Heart left ventricle (tissue), 16 donors: ENCODE measurements at regions not wholly inside any gene's neighbourhood (a gene's known extent, or its start where the extent isn't known, plus 50 kb on each side); places are given as distances from the start of the nearest gene placed in this dataset.

Source experiments
- ATAC-seq, 4 donors: fragments of 200-7000 bp; cut with Tn5 transposase; one replicate each; pipeline ENCODE4 v1.9.1; 2020 to 2022; ENCODE audit warnings: moderate library complexity in 4 of 4, mild to moderate bottlenecking in 3 of 4, moderate number of reproducible peaks in 1 of 4
- DNase-seq, 5 donors: peaks; one replicate each; pipeline ENCODE4 v3.0.0-alpha.2; 2020
- H3K27ac ChIP-seq, 12 donors: fragments of 200-600 bp; sonication (generic) in 4 of 12; one replicate each; pipeline versions ENCODE4 v1.5.0 to v1.8.0; 2016 to 2022; ENCODE audit warnings: mild to moderate bottlenecking in 2 of 12
- H3K27me3 ChIP-seq, 9 donors: fragments of 200-600 bp; sonication (generic) in 2 of 9; one replicate each; pipeline versions ENCODE4 v1.5.1 to v1.8.0; 2016 to 2022; ENCODE audit warnings: mild to moderate bottlenecking in 3 of 9
- H3K36me3 ChIP-seq, 9 donors: fragments of 200-600 bp; sonication (generic) in 2 of 9; one replicate each; pipeline versions ENCODE4 v1.5.0 to v1.8.0; 2018 to 2022; ENCODE audit warnings: mild to moderate bottlenecking in 2 of 9
- H3K4me1 ChIP-seq, 12 donors: fragments of 200-600 bp; sonication (generic) in 4 of 12; one replicate each; pipeline versions ENCODE4 v1.5.0 to v1.8.0; 2016 to 2022; ENCODE audit warnings: mild to moderate bottlenecking in 3 of 12
- H3K4me3 ChIP-seq, 12 donors: fragments of 200-600 bp; sonication (generic) in 4 of 12; one replicate each; pipeline versions ENCODE4 v1.5.0 to v1.8.0; 2017 to 2022; ENCODE audit warnings: mild to moderate bottlenecking in 9 of 12, moderate library complexity in 4 of 12
- H3K9me3 ChIP-seq, 12 donors: fragments of 200-600 bp; sonication (generic) in 4 of 12; one replicate each; pipeline versions ENCODE4 v1.5.0 to v1.8.0; 2016 to 2022; ENCODE audit warnings: mild to moderate bottlenecking in 1 of 12
- POLR2A ChIP-seq, 2 donors: fragments of 450-650 bp; IDR thresholded peaks; one replicate each; pipeline ENCODE4 v1.6.1; 2017; ENCODE audit warnings: antibody characterized with exemption in 2 of 2, mild to moderate bottlenecking in 2 of 2, moderate library complexity in 2 of 2
- WGBS, 4 donors: extraction: QIAGEN DNeasy Blood & Tissue Kit in 2 of 4; methylation state at CpG; one replicate each; pipeline versions ENCODE4 v1.1.5 to v1.1.7; 2013 to 2018; 5-methylcytosine and 5-hydroxymethylcytosine counted together
- intact Hi-C, 10 donors: fragments of 100-400 bp; cut with DNase I; formaldehyde crosslinking; loops; one replicate each; pipeline versions ENCODE4 v1.11.1 to v1.14.2; 2022
- TF ChIP-seq, protein P1 (sequence below), 12 donors: fragments of 200-600 bp; sonication (generic) in 4 of 12; IDR thresholded peaks; one replicate each; pipeline versions ENCODE4 v1.5.0 to v1.8.0; 2018 to 2022; ENCODE audit warnings: antibody characterized with exemption in 12 of 12, mild to moderate bottlenecking in 5 of 12
- donor health status: ischemic (EF 13 %, LVEDD 7.1; RV severe dilation, severe dysfunction).
- donor health status: healthy with polysubstance abuse.
- donor health status: DM: no; HTN: yes; CAD: no.
- donor health status: DM: no; HTN: no; CAD: no.
- donor health status: ischemic (EF 25% LVEDD 6.9; RV normal size, moderate dysfunction).
- donor health status: ischemic (EF 25% LVEDD 5.7; RV mildly dilated, moderate dysfunction).
- donor health status: healthy.
- donor health status: DM: yes; HTN: yes; CAD: no.
- donor health status: ischemic (EF 35%, LVEDD 5.7; RV mildly dilated, moderate dysfunction).
- donor health status: nonischemic (EF 11% LVEDD 7.7; RV severe dilation, severe dysfunction).
- donor health status: DM: yes; HTN: yes; CAD: no.
- donor health status: PGD.
- donor health status: ischemic (EF 29% LVEDD 5.4; RV normal size, mild dysfunction).
- donor health status: nonischemic (EF 23%, LVEDD 6.1; RV moderate dilation, normal function).

DNA sequence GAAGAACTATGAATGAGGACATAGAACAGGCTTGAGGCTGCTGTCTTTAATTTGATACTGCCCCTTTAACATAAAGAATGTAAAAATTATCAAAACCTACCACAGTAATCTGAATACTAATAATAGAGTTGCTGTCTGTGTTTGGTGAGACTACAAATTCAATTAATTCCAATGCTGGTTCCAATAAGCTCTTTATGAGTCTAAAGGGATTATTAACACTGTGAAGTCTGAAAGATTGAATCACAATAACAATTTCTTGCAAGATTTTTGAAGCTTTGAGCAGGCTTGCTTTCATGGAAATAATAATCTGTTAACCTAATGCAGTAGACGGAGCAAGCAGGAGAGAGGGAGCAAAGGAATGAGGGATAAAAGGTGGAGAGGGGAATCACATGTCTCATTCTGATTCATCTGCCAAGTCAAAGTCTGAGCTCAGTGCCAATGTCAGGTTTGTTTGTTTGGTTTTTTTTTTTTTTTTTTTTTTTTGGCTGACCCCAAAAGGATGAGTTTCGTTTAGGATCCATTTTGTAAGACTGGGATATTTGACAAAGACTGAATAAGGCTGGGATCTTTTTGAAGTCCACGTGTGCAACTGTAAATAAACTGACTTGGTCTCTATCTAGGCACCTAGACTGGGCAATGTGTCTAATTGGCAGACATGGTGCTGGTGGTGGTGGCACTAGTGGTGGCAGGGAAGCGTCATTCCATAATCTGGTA is 211.6 kb downstream of the RNF144B start:
- no peak for ATAC-seq
- Histone ChIP-seq H3K9me3 (no peaks in the 10 kb centered on the region), H3K27me3 (no peaks in the 10 kb centered on the region), H3K36me3 (no peaks in the 10 kb centered on the region), H3K4me1 (peaks cover 0 to 7% (median 0%) of the 10 kb centered on the region in 12 donors), H3K4me3 (no peak overlapping the region), H3K27ac (no peak overlapping the region)
- no peak for DNase-seq
- 60 to 65% (median 62%) methylated on average over 4 of the region's 4 CpGs for WGBS, 4 donors
- TF ChIP-seq, protein P1, sequence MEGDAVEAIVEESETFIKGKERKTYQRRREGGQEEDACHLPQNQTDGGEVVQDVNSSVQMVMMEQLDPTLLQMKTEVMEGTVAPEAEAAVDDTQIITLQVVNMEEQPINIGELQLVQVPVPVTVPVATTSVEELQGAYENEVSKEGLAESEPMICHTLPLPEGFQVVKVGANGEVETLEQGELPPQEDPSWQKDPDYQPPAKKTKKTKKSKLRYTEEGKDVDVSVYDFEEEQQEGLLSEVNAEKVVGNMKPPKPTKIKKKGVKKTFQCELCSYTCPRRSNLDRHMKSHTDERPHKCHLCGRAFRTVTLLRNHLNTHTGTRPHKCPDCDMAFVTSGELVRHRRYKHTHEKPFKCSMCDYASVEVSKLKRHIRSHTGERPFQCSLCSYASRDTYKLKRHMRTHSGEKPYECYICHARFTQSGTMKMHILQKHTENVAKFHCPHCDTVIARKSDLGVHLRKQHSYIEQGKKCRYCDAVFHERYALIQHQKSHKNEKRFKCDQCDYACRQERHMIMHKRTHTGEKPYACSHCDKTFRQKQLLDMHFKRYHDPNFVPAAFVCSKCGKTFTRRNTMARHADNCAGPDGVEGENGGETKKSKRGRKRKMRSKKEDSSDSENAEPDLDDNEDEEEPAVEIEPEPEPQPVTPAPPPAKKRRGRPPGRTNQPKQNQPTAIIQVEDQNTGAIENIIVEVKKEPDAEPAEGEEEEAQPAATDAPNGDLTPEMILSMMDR (IDR thresholded peaks at IDR 0.05) = no peak
- TF ChIP-seq POLR2A (IDR thresholded peaks at IDR 0.05) = no peak
- intact Hi-C loops = loop anchor here in 9 of 10 donors (5.0 to 10.0 kb wide), 4 partner anchors 1254 to 1459 kb away; no protein-coding TSS in a partner anchor

DNA sequence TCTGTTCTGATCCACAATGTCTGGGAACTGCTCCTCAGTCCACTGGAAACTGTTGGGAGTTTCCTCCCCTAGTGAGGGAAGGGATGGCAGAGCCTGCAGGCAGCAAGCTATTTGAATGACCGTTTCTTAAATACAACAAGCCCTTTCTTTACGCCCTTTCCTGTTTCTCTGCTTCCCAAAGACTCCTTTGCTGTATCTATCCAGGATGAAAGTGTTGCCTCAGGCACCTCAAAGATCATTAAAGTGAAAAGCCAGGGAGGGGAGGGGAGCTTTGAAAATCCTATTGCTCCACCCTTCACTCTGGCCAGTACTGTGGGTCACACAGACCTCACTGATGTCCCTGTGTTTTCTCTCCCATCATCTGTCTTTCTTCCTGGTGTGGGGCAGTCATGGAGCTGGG is 213.1 kb downstream of the RNF144B start:
- Histone ChIP-seq H3K27me3 (no peaks in the 10 kb centered on the region), H3K9me3 (no peaks in the 10 kb centered on the region), H3K27ac (no peak overlapping the region), H3K4me3 (no peak overlapping the region), H3K4me1 (peaks cover 0 to 7% (median 0%) of the 10 kb centered on the region in 12 donors), H3K36me3 (no peaks in the 10 kb centered on the region)
- intact Hi-C loops = no loop called here
- ATAC-seq (no peak), DNase-seq (no peak)
- TF ChIP-seq, protein P1 (IDR thresholded peaks at IDR 0.05) = no peak
- no peak for TF ChIP-seq POLR2A (IDR thresholded peaks at IDR 0.05)
- WGBS, 4 donors = 65 to 79% (median 69%) methylated on average over 2 of the region's 2 CpGs

DNA sequence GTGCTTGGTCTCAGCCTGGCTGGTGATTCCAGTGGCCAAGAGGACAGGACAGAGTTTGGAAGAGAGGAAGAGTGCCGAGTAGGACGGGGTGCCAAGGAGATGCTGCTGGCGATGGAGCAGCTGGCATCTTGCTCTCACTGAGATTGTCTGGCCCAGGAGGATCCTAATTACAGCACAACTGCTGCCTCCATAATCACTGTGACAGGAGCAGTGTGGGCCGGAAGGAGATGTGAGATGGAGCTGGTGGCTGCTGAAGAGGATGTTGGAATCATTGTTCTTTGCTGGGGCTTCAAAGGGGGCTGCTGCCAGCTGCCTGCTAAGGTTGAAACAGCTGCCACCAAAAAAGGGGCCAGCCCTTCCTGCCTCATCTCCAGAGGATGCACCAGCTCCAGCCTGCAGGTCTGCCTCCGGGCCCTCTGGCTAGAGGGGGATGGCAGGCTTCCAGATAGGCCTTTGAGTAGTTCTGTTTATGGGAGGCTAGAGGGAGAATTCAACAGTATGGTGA is 214.4 kb downstream of the RNF144B start:
- H3K4me3 ChIP-seq = no peak overlapping the region
- no peaks in the 10 kb centered on the region for H3K36me3 ChIP-seq
- TF ChIP-seq, protein P1 (IDR thresholded peaks at IDR 0.05) = no peak
- no peak for TF ChIP-seq POLR2A (IDR thresholded peaks at IDR 0.05)
- no peak for ATAC-seq
- intact Hi-C loops = no loop called here
- DNase-seq = no peak
- no peaks in the 10 kb centered on the region for H3K27me3 ChIP-seq
- H3K27ac ChIP-seq = no peak overlapping the region
- peaks cover 0 to 3% (median 0%) of the 10 kb centered on the region in 12 donors for H3K4me1 ChIP-seq
- H3K9me3 ChIP-seq = no peaks in the 10 kb centered on the region
- WGBS, 4 donors = 70 to 75% (median 73%) methylated on average over 5 of the region's 5 CpGs

DNA sequence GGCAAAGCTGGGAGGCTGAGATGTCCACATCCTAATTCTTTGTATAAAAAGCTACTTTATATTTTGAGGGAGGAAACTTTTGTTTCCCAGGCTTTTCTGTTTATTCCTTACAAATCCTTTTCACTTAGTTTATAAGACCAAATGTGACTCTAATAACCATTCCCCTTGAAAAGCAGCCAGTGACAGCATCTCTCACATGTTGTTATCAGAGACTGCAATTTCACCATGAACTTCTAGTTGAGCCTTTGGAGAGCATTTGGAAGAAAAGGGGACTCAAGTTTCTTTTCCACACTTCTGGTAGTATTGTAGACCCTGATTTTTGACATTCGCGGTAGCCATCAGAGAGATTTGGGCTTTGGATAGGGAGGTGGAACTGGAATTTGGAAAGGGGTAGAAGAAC is 215.8 kb downstream of the RNF144B start:
- Histone ChIP-seq H3K4me3 (no peak overlapping the region), H3K27me3 (no peaks in the 10 kb centered on the region), H3K27ac (no peak overlapping the region), H3K36me3 (no peaks in the 10 kb centered on the region), H3K9me3 (no peaks in the 10 kb centered on the region), H3K4me1 (peaks cover 0 to 3% (median 0%) of the 10 kb centered on the region in 12 donors)
- DNase-seq = no peak
- TF ChIP-seq, protein P1 (IDR thresholded peaks at IDR 0.05) = no peak
- TF ChIP-seq POLR2A (IDR thresholded peaks at IDR 0.05) = no peak
- WGBS, 4 donors = 92 to 98% (median 98%) methylated on average over 2 of the region's 2 CpGs
- no peak for ATAC-seq
- intact Hi-C loops = no loop called here
